ENCODE measurements at regions not wholly inside any gene's neighbourhood (a gene's known extent, or its start where the extent isn't known, plus 50 kb on each side); places are given as distances from the start of the nearest gene placed in this dataset.

- no peaks in the 10 kb centered on the region for H3K27me3 Mint-ChIP-seq (ENCODE audit: insufficient read depth, unreplicated experiment)
- no peaks in the 10 kb centered on the region for H3K9me3 Mint-ChIP-seq (ENCODE audit: unreplicated experiment)
- Histone ChIP-seq H3K27me3 (replicated peaks; ENCODE audit: control insufficient read depth, insufficient read depth, low read length) (no peaks in the 10 kb centered on the region), H3K4me3 (ENCODE audit: low read depth, low read length) (no peak overlapping the region), H3K9me3 (no peaks in the 10 kb centered on the region), H3K36me3 (ENCODE audit: control insufficient read depth, insufficient read depth, low read length) (no peaks in the 10 kb centered on the region), H3K4me1 (peaks cover 37% of the 10 kb centered on the region)
- no peak for DNase-seq
- ChIA-PET CTCF (interaction anchor here (0.6 kb wide), 1 partner anchor 14 kb away, joined by 4 read pairs; no protein-coding TSS in a partner anchor), POLR2A (no interaction called here)
- no peaks in the 10 kb centered on the region for H3K36me3 Mint-ChIP-seq (ENCODE audit: insufficient read depth, unreplicated experiment)
- no peak overlapping the region for H3K27ac Mint-ChIP-seq (ENCODE audit: unreplicated experiment)
- peaks cover 17% of the 10 kb centered on the region for H3K4me1 Mint-ChIP-seq (ENCODE audit: low read depth, unreplicated experiment)
- intact Hi-C loops (cut with micrococcal nuclease; ENCODE audit: unreplicated experiment): no loop called here
- no peak for TF ChIP-seq CTCF (IDR thresholded peaks at IDR 0.05; ENCODE audit: insufficient read depth in 1 of 2, low read depth in 1 of 2, low read length in 1 of 2, severe bottlenecking in 1 of 2, unreplicated experiment in 1 of 2)
- no peak overlapping the region for H3K4me3 Mint-ChIP-seq (ENCODE audit: unreplicated experiment)
- BruUV-seq (replicated peaks): no TSS peak
Observed at GRCh38 chr3:159857840-159858239, 130.8 kb upstream of the IL12A start.

GRCh38 chr3:159858650-159859049 is 130.0 kb upstream of the IL12A start:
- Histone ChIP-seq H3K4me3 (ENCODE audit: low read depth, low read length) (no peak overlapping the region), H3K27me3 (replicated peaks; ENCODE audit: control insufficient read depth, insufficient read depth, low read length) (no peaks in the 10 kb centered on the region), H3K4me1 (peaks cover 28% of the 10 kb centered on the region), H3K36me3 (ENCODE audit: control insufficient read depth, insufficient read depth, low read length) (no peaks in the 10 kb centered on the region), H3K9me3 (no peaks in the 10 kb centered on the region)
- H3K9me3 Mint-ChIP-seq (ENCODE audit: unreplicated experiment): no peaks in the 10 kb centered on the region
- H3K4me1 Mint-ChIP-seq (ENCODE audit: low read depth, unreplicated experiment): peaks cover 10% of the 10 kb centered on the region
- no peak overlapping the region for H3K4me3 Mint-ChIP-seq (ENCODE audit: unreplicated experiment)
- ChIA-PET CTCF (interaction anchor here (0.6 kb wide), 1 partner anchor 13 kb away, joined by 4 read pairs; no protein-coding TSS in a partner anchor), POLR2A (no interaction called here)
- H3K27ac Mint-ChIP-seq (ENCODE audit: unreplicated experiment): no peak overlapping the region
- no peaks in the 10 kb centered on the region for H3K36me3 Mint-ChIP-seq (ENCODE audit: insufficient read depth, unreplicated experiment)
- TF ChIP-seq CTCF (IDR thresholded peaks at IDR 0.05; ENCODE audit: insufficient read depth in 1 of 2, low read depth in 1 of 2, low read length in 1 of 2, severe bottlenecking in 1 of 2, unreplicated experiment in 1 of 2): no peak
- intact Hi-C loops (cut with micrococcal nuclease; ENCODE audit: unreplicated experiment): no loop called here
- no TSS peak for BruUV-seq (replicated peaks)
- DNase-seq: no peak
- H3K27me3 Mint-ChIP-seq (ENCODE audit: insufficient read depth, unreplicated experiment): no peaks in the 10 kb centered on the region

- Mint-ChIP-seq H3K27ac (ENCODE audit: unreplicated experiment) (no peak overlapping the region), H3K9me3 (ENCODE audit: unreplicated experiment) (no peaks in the 10 kb centered on the region), H3K4me1 (ENCODE audit: low read depth, unreplicated experiment) (peaks cover 10% of the 10 kb centered on the region), H3K27me3 (ENCODE audit: insufficient read depth, unreplicated experiment) (no peaks in the 10 kb centered on the region), H3K4me3 (ENCODE audit: unreplicated experiment) (no peak overlapping the region), H3K36me3 (ENCODE audit: insufficient read depth, unreplicated experiment) (no peaks in the 10 kb centered on the region)
- no peaks in the 10 kb centered on the region for H3K36me3 ChIP-seq (ENCODE audit: control insufficient read depth, insufficient read depth, low read length)
- H3K4me1 ChIP-seq: peaks cover 21% of the 10 kb centered on the region
- BruUV-seq (replicated peaks): no TSS peak
- no peaks in the 10 kb centered on the region for H3K27me3 ChIP-seq (replicated peaks; ENCODE audit: control insufficient read depth, insufficient read depth, low read length)
- DNase-seq: no peak
- intact Hi-C loops (cut with micrococcal nuclease; ENCODE audit: unreplicated experiment): no loop called here
- POLR2A ChIA-PET: no interaction called here
- TF ChIP-seq CTCF (IDR thresholded peaks at IDR 0.05; ENCODE audit: insufficient read depth in 1 of 2, low read depth in 1 of 2, low read length in 1 of 2, severe bottlenecking in 1 of 2, unreplicated experiment in 1 of 2): no peak
- H3K9me3 ChIP-seq: no peaks in the 10 kb centered on the region
- CTCF ChIA-PET: no interaction called here
- no peak overlapping the region for H3K4me3 ChIP-seq (ENCODE audit: low read depth, low read length)
Observed at GRCh38 chr3:159859424-159859823, 129.2 kb upstream of the IL12A start.
